Endothelial cell (in vitro differentiated cells): ENCODE measurements at regions not wholly inside any gene's neighbourhood (a gene's known extent, or its start where the extent isn't known, plus 50 kb on each side); places are given as distances from the start of the nearest gene placed in this dataset.

Experiments
- DNase-seq: peaks from one replicate; pipeline ENCODE4 v3.0.0; 2021; ENCODE audit warnings: low spot score
- H3K27ac Mint-ChIP-seq: one replicate; pipeline ENCODE4 v1.8.0; 2021; ENCODE audit warnings: mixed read lengths, inconsistent platforms; ENCODE audit not compliant: unreplicated experiment
- H3K27me3 Mint-ChIP-seq: one replicate; pipeline ENCODE4 v1.8.0; 2021; ENCODE audit warnings: mild to moderate bottlenecking, moderate library complexity, mixed read lengths, inconsistent platforms; ENCODE audit not compliant: unreplicated experiment
- H3K36me3 Mint-ChIP-seq: one replicate; pipeline ENCODE4 v1.8.0; 2021; ENCODE audit warnings: mild to moderate bottlenecking, low read depth, mixed read lengths, inconsistent platforms; ENCODE audit not compliant: unreplicated experiment
- H3K4me1 Mint-ChIP-seq: one replicate; pipeline ENCODE4 v1.8.0; 2021; ENCODE audit warnings: mild to moderate bottlenecking, mixed read lengths, inconsistent platforms; ENCODE audit not compliant: unreplicated experiment
- H3K4me3 Mint-ChIP-seq: one replicate; pipeline ENCODE4 v1.8.0; 2021; ENCODE audit warnings: mild to moderate bottlenecking, mixed read lengths, inconsistent platforms; ENCODE audit not compliant: unreplicated experiment
- H3K9me3 Mint-ChIP-seq: one replicate; pipeline ENCODE4 v1.8.0; 2021; ENCODE audit warnings: mixed read lengths, inconsistent platforms; ENCODE audit not compliant: unreplicated experiment
- CTCF ChIP-seq: fragments of 200-600 bp; sonication (generic); IDR thresholded peaks from one replicate; pipeline ENCODE4 v1.5.0; 2021; ENCODE audit warnings: antibody characterized with exemption; ENCODE audit not compliant: unreplicated experiment

DNA sequence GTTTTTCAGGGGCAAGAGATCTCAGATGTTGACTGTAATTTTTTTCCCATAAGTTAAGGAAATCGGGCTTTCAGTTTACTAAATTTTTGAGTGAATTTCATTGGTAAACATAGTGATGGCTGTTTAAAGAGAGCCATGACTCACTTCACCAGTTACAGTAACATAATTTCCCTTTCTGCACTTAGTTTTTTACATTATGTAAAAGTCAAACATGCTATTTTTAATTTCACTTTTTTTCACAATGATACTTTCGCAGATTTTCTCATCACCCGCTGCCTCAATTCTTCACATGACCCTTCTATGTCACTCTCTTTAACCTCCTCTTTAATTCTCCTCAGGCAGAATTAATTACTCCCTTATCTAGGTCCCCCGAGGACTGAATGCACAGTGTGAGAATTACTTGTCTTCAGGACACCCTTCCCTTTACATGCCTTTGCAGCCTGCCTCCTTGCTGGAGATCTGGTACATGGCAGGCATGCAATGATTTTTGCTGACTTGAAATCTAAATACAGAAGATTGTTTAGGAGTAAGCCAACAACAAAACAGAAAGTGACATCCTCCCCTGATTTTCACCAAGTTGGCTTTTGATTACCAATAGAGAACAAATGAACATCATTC, 217.5 kb upstream of the S1PR3 start:
- no peak for DNase-seq
- Mint-ChIP-seq H3K4me3 (no peak overlapping the region), H3K36me3 (no peaks in the 10 kb centered on the region), H3K9me3 (no peaks in the 10 kb centered on the region), H3K27ac (no peak overlapping the region), H3K4me1 (peaks cover 22% of the 10 kb centered on the region), H3K27me3 (peaks cover 1% of the 10 kb centered on the region)
- TF ChIP-seq CTCF: no peak

DNA sequence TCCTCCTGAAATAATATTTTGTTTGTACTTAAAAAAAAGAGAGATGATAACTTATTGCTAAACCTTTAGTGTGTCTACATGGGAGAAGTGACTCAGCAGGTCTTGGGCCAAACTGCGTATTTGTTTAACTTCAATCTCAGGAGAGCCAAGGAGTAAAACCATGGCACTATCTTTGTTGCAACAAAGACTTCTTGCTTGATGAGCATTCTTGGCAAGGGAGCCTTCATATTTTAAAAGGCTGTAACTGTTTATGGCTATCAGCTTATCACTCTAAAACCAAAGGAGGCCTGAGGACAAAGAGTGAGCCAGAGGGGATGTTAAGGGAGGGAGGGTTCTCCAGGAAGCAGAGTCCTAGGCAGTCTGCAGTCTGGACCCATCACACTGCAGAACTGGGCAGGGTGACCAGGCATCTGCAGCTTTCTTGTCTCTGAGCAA, 216.2 kb upstream of the S1PR3 start:
- H3K4me1 Mint-ChIP-seq: peaks cover 22% of the 10 kb centered on the region
- DNase-seq: no peak
- H3K27me3 Mint-ChIP-seq: peaks cover 1% of the 10 kb centered on the region
- no peak overlapping the region for H3K4me3 Mint-ChIP-seq
- no peaks in the 10 kb centered on the region for H3K9me3 Mint-ChIP-seq
- H3K27ac Mint-ChIP-seq: no peak overlapping the region
- TF ChIP-seq CTCF: no peak
- no peaks in the 10 kb centered on the region for H3K36me3 Mint-ChIP-seq

DNA sequence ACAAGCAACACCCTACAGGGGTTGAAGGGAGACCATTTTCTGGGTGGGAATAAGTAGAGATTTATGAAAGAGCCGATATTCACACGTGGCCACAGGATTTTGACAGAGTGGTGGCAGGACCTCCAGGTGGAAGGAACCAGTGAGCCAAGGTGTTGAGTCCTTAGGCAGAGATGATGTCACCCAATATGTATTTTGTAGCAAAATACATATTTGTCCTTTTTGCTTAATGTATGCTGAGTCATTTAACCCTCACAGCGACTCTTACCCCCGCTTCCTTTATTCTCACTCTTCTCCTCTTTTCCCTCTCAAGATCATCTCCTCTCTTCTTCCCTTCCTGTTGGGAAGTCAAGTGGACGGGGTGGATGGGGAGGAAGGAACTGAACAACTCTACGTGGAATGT, 215.7 kb upstream of the S1PR3 start:
- Mint-ChIP-seq H3K27ac (no peak overlapping the region), H3K27me3 (peaks cover 1% of the 10 kb centered on the region), H3K4me1 (peaks cover 22% of the 10 kb centered on the region), H3K9me3 (no peaks in the 10 kb centered on the region), H3K4me3 (no peak overlapping the region), H3K36me3 (no peaks in the 10 kb centered on the region)
- DNase-seq: no peak
- no peak for TF ChIP-seq CTCF

GRCh38 chr9:88775966-88776365, 215.3 kb upstream of the S1PR3 start:
- Mint-ChIP-seq H3K4me1 (peaks cover 22% of the 10 kb centered on the region), H3K27ac (no peak overlapping the region), H3K36me3 (no peaks in the 10 kb centered on the region), H3K9me3 (no peaks in the 10 kb centered on the region), H3K27me3 (peaks cover 1% of the 10 kb centered on the region), H3K4me3 (no peak overlapping the region)
- no peak for TF ChIP-seq CTCF
- no peak for DNase-seq

DNA sequence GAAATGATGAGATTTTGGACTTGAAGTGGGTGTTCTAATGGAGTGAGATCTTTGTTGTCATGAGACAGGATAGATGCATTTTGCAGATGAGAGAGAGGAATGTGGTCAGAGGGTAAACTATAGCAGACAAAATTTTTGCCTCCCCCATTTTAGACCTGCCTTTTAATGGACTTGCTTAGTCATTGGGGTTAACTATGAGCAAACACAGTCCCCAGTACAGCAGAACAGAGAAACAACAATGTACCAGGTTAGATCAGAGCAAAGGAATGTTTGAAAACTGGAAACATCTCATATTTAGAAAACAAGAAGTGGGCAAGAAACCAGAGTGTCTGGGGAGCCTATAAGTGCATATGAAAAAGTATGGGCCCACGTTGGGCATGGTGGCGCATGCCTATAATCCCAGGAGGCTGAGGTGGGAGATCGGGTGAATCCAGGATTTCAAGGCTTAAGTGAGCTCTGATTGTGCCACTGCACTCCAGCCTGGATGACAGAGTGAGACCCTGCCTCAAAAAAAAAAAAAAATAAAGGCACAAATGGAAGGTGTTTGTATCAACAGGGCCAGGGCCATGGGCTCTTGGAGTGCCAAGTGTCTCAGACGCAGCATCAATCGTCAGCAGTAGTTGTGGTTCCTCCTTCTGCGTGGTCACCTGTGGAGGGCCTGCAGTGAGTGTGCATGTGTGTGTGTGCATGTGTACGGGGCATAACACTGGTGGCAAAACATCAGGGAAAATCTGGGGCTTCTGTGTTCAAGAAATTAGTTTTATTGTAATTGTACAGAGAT, 214.4 kb upstream of the S1PR3 start:
- H3K4me1 Mint-ChIP-seq: peaks cover 26% of the 10 kb centered on the region
- H3K27ac Mint-ChIP-seq: peak overlapping the region; percentile 38

More for the DNA sequence above, 214.4 kb upstream of the S1PR3 start:
- Mint-ChIP-seq H3K9me3 (no peaks in the 10 kb centered on the region), H3K36me3 (no peaks in the 10 kb centered on the region), H3K27me3 (peaks cover 1% of the 10 kb centered on the region), H3K4me3 (peak overlapping the region; percentile 3)
- no peak for DNase-seq
- no peak for TF ChIP-seq CTCF
